ENCODE measurements at regions not wholly inside any gene's neighbourhood (a gene's known extent, or its start where the extent isn't known, plus 50 kb on each side); places are given as distances from the start of the nearest gene placed in this dataset.

DNA sequence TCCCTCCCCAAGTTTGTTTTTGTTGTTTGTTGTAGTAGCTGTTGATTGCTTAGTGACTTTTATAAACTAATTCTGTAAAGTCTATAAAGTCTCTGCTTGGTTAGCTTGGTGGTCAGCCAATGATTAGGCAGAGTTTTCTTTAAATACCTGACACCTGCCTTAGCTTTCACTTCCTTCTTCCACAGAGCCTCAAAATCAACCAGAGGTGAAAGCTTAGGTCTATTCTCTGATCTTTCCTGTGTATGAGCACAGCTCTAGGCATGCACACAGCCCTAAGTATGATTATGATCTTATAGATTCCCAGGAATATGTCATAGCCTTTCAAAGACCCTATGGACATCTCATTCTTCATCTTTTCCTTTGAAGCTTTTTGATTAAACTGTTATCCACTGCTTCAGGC, 514.7 kb downstream of the AACS start:
- Histone ChIP-seq H3K9me2 (ENCODE audit: insufficient read depth, low read length) (no peaks in the 10 kb centered on the region), H3K27me3 (ENCODE audit: insufficient read depth, low read depth, low read length) (no peaks in the 10 kb centered on the region), H3K36me3 (ENCODE audit: insufficient read depth, low read length) (no peaks in the 10 kb centered on the region), H3K9me3 (ENCODE audit: low read length) (no peaks in the 10 kb centered on the region), H3K4me3 (ENCODE audit: low read length) (no peak overlapping the region), H4K20me1 (ENCODE audit: insufficient read depth) (no peaks in the 10 kb centered on the region), H3K79me2 (replicated peaks; ENCODE audit: insufficient read depth, low read length) (no peaks in the 10 kb centered on the region), H3K27ac (ENCODE audit: low read length) (no peak overlapping the region), H3K9ac (ENCODE audit: low read length) (no peak overlapping the region), H3F3A (ENCODE audit: insufficient read depth, low read length, poor library complexity, severe bottlenecking) (no peaks in the 10 kb centered on the region), H2AFZ (ENCODE audit: low read depth, low read length) (no peak overlapping the region), H3K4me2 (ENCODE audit: low read length) (no peak overlapping the region)
- TF ChIP-seq, protein P1, sequence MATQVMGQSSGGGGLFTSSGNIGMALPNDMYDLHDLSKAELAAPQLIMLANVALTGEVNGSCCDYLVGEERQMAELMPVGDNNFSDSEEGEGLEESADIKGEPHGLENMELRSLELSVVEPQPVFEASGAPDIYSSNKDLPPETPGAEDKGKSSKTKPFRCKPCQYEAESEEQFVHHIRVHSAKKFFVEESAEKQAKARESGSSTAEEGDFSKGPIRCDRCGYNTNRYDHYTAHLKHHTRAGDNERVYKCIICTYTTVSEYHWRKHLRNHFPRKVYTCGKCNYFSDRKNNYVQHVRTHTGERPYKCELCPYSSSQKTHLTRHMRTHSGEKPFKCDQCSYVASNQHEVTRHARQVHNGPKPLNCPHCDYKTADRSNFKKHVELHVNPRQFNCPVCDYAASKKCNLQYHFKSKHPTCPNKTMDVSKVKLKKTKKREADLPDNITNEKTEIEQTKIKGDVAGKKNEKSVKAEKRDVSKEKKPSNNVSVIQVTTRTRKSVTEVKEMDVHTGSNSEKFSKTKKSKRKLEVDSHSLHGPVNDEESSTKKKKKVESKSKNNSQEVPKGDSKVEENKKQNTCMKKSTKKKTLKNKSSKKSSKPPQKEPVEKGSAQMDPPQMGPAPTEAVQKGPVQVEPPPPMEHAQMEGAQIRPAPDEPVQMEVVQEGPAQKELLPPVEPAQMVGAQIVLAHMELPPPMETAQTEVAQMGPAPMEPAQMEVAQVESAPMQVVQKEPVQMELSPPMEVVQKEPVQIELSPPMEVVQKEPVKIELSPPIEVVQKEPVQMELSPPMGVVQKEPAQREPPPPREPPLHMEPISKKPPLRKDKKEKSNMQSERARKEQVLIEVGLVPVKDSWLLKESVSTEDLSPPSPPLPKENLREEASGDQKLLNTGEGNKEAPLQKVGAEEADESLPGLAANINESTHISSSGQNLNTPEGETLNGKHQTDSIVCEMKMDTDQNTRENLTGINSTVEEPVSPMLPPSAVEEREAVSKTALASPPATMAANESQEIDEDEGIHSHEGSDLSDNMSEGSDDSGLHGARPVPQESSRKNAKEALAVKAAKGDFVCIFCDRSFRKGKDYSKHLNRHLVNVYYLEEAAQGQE (IDR thresholded peaks at IDR 0.05; ENCODE audit: borderline replicate concordance) = no peak
- TF ChIP-seq EP300 (conservative IDR thresholded peaks at IDR 0.05; ENCODE audit: poor library complexity, severe bottlenecking) = no peak
- no peak for TF ChIP-seq TAF1 (IDR thresholded peaks at IDR 0.05; ENCODE audit: low read depth)
- TF ChIP-seq, protein P2, sequence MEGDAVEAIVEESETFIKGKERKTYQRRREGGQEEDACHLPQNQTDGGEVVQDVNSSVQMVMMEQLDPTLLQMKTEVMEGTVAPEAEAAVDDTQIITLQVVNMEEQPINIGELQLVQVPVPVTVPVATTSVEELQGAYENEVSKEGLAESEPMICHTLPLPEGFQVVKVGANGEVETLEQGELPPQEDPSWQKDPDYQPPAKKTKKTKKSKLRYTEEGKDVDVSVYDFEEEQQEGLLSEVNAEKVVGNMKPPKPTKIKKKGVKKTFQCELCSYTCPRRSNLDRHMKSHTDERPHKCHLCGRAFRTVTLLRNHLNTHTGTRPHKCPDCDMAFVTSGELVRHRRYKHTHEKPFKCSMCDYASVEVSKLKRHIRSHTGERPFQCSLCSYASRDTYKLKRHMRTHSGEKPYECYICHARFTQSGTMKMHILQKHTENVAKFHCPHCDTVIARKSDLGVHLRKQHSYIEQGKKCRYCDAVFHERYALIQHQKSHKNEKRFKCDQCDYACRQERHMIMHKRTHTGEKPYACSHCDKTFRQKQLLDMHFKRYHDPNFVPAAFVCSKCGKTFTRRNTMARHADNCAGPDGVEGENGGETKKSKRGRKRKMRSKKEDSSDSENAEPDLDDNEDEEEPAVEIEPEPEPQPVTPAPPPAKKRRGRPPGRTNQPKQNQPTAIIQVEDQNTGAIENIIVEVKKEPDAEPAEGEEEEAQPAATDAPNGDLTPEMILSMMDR (IDR thresholded peaks at IDR 0.05; ENCODE audit: poor library complexity, severe bottlenecking) = no peak
- TF ChIP-seq EZH2 (IDR thresholded peaks at IDR 0.05; ENCODE audit: borderline replicate concordance, insufficient read depth, low read length, poor library complexity, severe bottlenecking) = no peak
- TF ChIP-seq SMC3 (conservative IDR thresholded peaks at IDR 0.05; ENCODE audit: poor library complexity) = no peak
- no peak for TF ChIP-seq POLR2AphosphoS5 (IDR thresholded peaks at IDR 0.05)

DNA sequence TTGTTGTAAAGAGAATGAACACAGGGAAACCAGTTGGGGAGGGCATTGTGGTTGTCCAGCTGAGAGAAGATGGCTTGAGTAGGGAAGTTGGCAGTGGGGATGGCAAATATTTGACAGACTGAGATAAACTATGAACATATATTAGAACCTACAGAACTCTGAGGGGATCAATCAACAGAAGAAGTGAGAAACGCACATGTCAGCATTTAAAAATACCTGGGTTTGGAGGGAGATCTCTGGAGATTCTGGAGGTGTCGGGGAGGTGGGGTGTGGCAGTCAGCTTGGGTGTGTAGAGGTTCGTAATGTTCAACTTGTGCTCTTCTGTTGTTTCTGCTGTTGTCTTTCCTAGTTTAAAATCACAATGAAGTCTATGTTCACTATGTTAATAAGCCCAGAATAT, 517.8 kb downstream of the AACS start:
- Histone ChIP-seq H3K4me3 (ENCODE audit: low read length) (no peak overlapping the region), H3K27ac (ENCODE audit: low read length) (no peak overlapping the region), H3K9me3 (ENCODE audit: low read length) (no peaks in the 10 kb centered on the region), H3K4me2 (ENCODE audit: low read length) (no peak overlapping the region), H3K36me3 (ENCODE audit: insufficient read depth, low read length) (no peaks in the 10 kb centered on the region), H4K20me1 (ENCODE audit: insufficient read depth) (no peaks in the 10 kb centered on the region), H2AFZ (ENCODE audit: low read depth, low read length) (no peak overlapping the region), H3K9ac (ENCODE audit: low read length) (no peak overlapping the region), H3K27me3 (ENCODE audit: insufficient read depth, low read depth, low read length) (no peaks in the 10 kb centered on the region), H3K9me2 (ENCODE audit: insufficient read depth, low read length) (no peaks in the 10 kb centered on the region), H3F3A (ENCODE audit: insufficient read depth, low read length, poor library complexity, severe bottlenecking) (no peaks in the 10 kb centered on the region), H3K79me2 (replicated peaks; ENCODE audit: insufficient read depth, low read length) (no peaks in the 10 kb centered on the region)
- no peak for TF ChIP-seq TAF1 (IDR thresholded peaks at IDR 0.05; ENCODE audit: low read depth)
- TF ChIP-seq, protein P2 (IDR thresholded peaks at IDR 0.05; ENCODE audit: poor library complexity, severe bottlenecking) = no peak
- TF ChIP-seq POLR2AphosphoS5 (IDR thresholded peaks at IDR 0.05) = no peak
- TF ChIP-seq MXI1 (conservative IDR thresholded peaks at IDR 0.05; ENCODE audit: poor library complexity, severe bottlenecking) = no peak
- TF ChIP-seq, protein P1 (IDR thresholded peaks at IDR 0.05; ENCODE audit: borderline replicate concordance) = no peak
- no peak for TF ChIP-seq EZH2 (IDR thresholded peaks at IDR 0.05; ENCODE audit: borderline replicate concordance, insufficient read depth, low read length, poor library complexity, severe bottlenecking)
- TF ChIP-seq EP300 (conservative IDR thresholded peaks at IDR 0.05; ENCODE audit: poor library complexity, severe bottlenecking) = no peak
- TF ChIP-seq SMC3 (conservative IDR thresholded peaks at IDR 0.05; ENCODE audit: poor library complexity) = no peak
- TF ChIP-seq RAD21 (conservative IDR thresholded peaks at IDR 0.05) = no peak
